Astrocyte of the cerebellum (primary cell): ENCODE measurements at regions not wholly inside any gene's neighbourhood (a gene's known extent, or its start where the extent isn't known, plus 50 kb on each side); places are given as distances from the start of the nearest gene placed in this dataset.
"Not testable (repeated sequence)": the region's sequence is repeated elsewhere in the genome, so short reads cannot be mapped to it uniquely, and the experiment has no call there.

Experiments used
- DNase-seq: peaks from one replicate; pipeline ENCODE4 v3.0.0-alpha.2; 2011; ENCODE audit warnings: low read depth
- H3K4me3 ChIP-seq: 2 replicates; pipeline ENCODE4 v1.5.1; 2011; ENCODE audit warnings: mild to moderate bottlenecking, low read depth, low read length, moderate library complexity
- in situ Hi-C: cut with HindIII; loops from 2 replicates; pipeline ENCODE4 v1.10.0; 2017; ENCODE audit warnings: low sequenced_read_pairs
- TF ChIP-seq, protein P1 (sequence below): IDR thresholded peaks from 2 replicates; pipeline ENCODE4 v1.5.1; 2012; ENCODE audit warnings: low read length, low read depth, moderate library complexity, mild to moderate bottlenecking; ENCODE audit errors: missing control alignments

GRCh38 chrX:96183843-96184242 lies 500.8 kb upstream of the DIAPH2 start:
- TF ChIP-seq, protein P1, sequence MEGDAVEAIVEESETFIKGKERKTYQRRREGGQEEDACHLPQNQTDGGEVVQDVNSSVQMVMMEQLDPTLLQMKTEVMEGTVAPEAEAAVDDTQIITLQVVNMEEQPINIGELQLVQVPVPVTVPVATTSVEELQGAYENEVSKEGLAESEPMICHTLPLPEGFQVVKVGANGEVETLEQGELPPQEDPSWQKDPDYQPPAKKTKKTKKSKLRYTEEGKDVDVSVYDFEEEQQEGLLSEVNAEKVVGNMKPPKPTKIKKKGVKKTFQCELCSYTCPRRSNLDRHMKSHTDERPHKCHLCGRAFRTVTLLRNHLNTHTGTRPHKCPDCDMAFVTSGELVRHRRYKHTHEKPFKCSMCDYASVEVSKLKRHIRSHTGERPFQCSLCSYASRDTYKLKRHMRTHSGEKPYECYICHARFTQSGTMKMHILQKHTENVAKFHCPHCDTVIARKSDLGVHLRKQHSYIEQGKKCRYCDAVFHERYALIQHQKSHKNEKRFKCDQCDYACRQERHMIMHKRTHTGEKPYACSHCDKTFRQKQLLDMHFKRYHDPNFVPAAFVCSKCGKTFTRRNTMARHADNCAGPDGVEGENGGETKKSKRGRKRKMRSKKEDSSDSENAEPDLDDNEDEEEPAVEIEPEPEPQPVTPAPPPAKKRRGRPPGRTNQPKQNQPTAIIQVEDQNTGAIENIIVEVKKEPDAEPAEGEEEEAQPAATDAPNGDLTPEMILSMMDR: peak; percentile 41
- H3K4me3 ChIP-seq: no peak overlapping the region
- no peak for DNase-seq
- in situ Hi-C loops: no loop called here

GRCh38 chrX:96204928-96205327 lies 479.7 kb upstream of the DIAPH2 start:
- TF ChIP-seq, protein P1: no peak
- no peak overlapping the region for H3K4me3 ChIP-seq
- in situ Hi-C loops: no loop called here
- DNase-seq: no peak

GRCh38 chrX:96211953-96212352 lies 472.7 kb upstream of the DIAPH2 start:
- TF ChIP-seq, protein P1: no peak

DNA sequence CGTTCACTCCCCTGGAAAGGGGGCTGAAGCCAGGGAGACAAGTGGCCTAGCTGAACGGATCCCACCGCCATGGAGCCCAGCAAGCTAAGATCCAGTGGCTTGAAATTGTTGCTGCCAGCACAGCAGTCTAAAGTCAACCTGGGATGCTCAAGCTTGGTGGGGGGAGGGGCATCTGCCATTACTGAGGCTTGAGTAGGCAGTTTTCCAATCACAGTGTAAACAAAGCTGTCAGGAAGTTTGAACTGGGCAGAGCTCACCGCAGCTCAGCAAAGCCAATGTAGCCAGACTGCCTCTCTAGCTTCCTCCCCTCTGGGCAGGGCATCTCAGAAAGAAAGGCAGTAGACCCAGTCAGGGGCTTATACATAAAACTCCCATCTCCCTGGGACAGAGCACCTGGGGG lies 470.0 kb upstream of the DIAPH2 start:
- DNase-seq, in situ Hi-C loops, H3K4me3 ChIP-seq: not testable (repeated sequence)

More at GRCh38 chrX:96211953-96212352, 472.7 kb upstream of the DIAPH2 start:
- H3K4me3 ChIP-seq: no peak overlapping the region
- DNase-seq: no peak
- in situ Hi-C loops: no loop called here

GRCh38 chrX:96224279-96224678 lies 460.4 kb upstream of the DIAPH2 start:
- TF ChIP-seq, protein P1: no peak
- in situ Hi-C loops: no loop called here
- no peak overlapping the region for H3K4me3 ChIP-seq
- DNase-seq: no peak

- no peak for DNase-seq
- TF ChIP-seq, protein P1: no peak
- in situ Hi-C loops: no loop called here
- H3K4me3 ChIP-seq: no peak overlapping the region
Measured at GRCh38 chrX:96244955-96245354, 439.7 kb upstream of the DIAPH2 start.

DNA sequence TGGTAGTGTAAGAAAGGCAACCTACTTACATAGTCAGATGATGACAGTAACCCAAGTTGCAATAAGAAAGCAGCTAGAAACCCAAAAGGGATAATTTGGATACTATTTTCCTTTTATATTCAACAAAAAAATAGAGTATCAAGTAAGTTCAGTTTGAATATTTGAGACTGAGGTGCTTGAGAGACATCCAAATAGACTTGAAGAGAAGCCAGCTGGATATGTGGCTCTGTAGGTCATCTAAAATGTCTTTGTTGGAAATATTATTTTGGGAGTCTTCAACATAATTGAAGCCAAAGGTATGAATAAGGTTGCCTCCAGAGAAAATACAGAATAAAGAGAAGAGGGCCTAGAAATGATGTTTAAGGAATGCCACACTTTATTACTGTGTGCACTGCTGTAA lies 438.2 kb upstream of the DIAPH2 start:
- H3K4me3 ChIP-seq: no peak overlapping the region
- TF ChIP-seq, protein P1: no peak
- in situ Hi-C loops: no loop called here
- DNase-seq: no peak
